ENCODE measurements at regions not wholly inside any gene's neighbourhood (a gene's known extent, or its start where the extent isn't known, plus 50 kb on each side); places are given as distances from the start of the nearest gene placed in this dataset.

GRCh38 chr6:121686611-121687023, 251.2 kb downstream of the GJA1 start:
- TF ChIP-seq, protein P1, sequence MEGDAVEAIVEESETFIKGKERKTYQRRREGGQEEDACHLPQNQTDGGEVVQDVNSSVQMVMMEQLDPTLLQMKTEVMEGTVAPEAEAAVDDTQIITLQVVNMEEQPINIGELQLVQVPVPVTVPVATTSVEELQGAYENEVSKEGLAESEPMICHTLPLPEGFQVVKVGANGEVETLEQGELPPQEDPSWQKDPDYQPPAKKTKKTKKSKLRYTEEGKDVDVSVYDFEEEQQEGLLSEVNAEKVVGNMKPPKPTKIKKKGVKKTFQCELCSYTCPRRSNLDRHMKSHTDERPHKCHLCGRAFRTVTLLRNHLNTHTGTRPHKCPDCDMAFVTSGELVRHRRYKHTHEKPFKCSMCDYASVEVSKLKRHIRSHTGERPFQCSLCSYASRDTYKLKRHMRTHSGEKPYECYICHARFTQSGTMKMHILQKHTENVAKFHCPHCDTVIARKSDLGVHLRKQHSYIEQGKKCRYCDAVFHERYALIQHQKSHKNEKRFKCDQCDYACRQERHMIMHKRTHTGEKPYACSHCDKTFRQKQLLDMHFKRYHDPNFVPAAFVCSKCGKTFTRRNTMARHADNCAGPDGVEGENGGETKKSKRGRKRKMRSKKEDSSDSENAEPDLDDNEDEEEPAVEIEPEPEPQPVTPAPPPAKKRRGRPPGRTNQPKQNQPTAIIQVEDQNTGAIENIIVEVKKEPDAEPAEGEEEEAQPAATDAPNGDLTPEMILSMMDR (IDR thresholded peaks at IDR 0.05) = no peak
- TF ChIP-seq POLR2A (IDR thresholded peaks at IDR 0.05) (no peak), EP300 (IDR thresholded peaks at IDR 0.05) (no peak)

Measured in ovary (tissue), 3 donors.